DOHH2 (cell line): ENCODE measurements at regions not wholly inside any gene's neighbourhood (a gene's known extent, or its start where the extent isn't known, plus 50 kb on each side); places are given as distances from the start of the nearest gene placed in this dataset.

Experiments
- CTCF ChIP-seq: fragments of 200-600 bp; sonication (generic); IDR thresholded peaks from one replicate; pipeline ENCODE4 v1.5.1; 2014; ENCODE audit warnings: antibody characterized with exemption, mild to moderate bottlenecking, low read depth, low read length; ENCODE audit not compliant: poor library complexity, severe bottlenecking
- EZH2phosphoT487 ChIP-seq: fragments of 200-600 bp; sonication (generic); IDR thresholded peaks from 2 replicates; pipeline ENCODE4 v1.6.1; 2017; ENCODE audit warnings: borderline replicate concordance, mild to moderate bottlenecking, antibody characterized with exemption, low read length, moderate library complexity, mixed read lengths

GRCh38 chr10:47092376-47092775, 181.1 kb downstream of the PTPN20 start:
- TF ChIP-seq CTCF (no peak), EZH2phosphoT487 (no peak)
